Inferior parietal cortex (tissue), 1 donor: ENCODE measurements at regions not wholly inside any gene's neighbourhood (a gene's known extent, or its start where the extent isn't known, plus 50 kb on each side); places are given as distances from the start of the nearest gene placed in this dataset.
"Not testable (repeated sequence)": the region's sequence is repeated elsewhere in the genome, so short reads cannot be mapped to it uniquely, and the experiment has no call there.

Experiments
- DNase-seq: peaks from one replicate; pipeline ENCODE4 v3.0.0-alpha.2; 2016; ENCODE audit errors: extremely low spot score

- DNase-seq = no peak
Observed at GRCh38 chr12:28060871-28061270, 88.3 kb upstream of the PTHLH start.

GRCh38 chr12:28063355-28063880 is 90.9 kb upstream of the PTHLH start:
- DNase-seq = no peak

GRCh38 chr12:28065374-28065773 is 92.8 kb upstream of the PTHLH start:
- no peak for DNase-seq

GRCh38 chr12:28065889-28066630 is 93.5 kb upstream of the PTHLH start:
- no peak for DNase-seq

- DNase-seq = no peak
Observed at GRCh38 chr12:28066879-28067278, 94.3 kb upstream of the PTHLH start.

- DNase-seq = no peak
Observed at GRCh38 chr12:28068467-28068866, 95.9 kb upstream of the PTHLH start.

- no peak for DNase-seq
Observed at GRCh38 chr12:28079539-28079938, 107.0 kb upstream of the PTHLH start.

GRCh38 chr12:28082096-28082495 is 108.2 kb upstream of the CCDC91 start:
- no peak for DNase-seq

GRCh38 chr12:28083840-28084678 is 106.2 kb upstream of the CCDC91 start:
- no peak for DNase-seq

- no peak for DNase-seq
Observed at GRCh38 chr12:28086521-28087155, 103.6 kb upstream of the CCDC91 start.

GRCh38 chr12:28088566-28089272 is 101.5 kb upstream of the CCDC91 start:
- DNase-seq = no peak

GRCh38 chr12:28089338-28089737 is 100.9 kb upstream of the CCDC91 start:
- DNase-seq = no peak

- no peak for DNase-seq
Observed at GRCh38 chr12:28090835-28091234, 99.4 kb upstream of the CCDC91 start.

GRCh38 chr12:28092396-28092795 is 97.9 kb upstream of the CCDC91 start:
- no peak for DNase-seq

GRCh38 chr12:28096649-28097048 is 93.6 kb upstream of the CCDC91 start:
- DNase-seq = no peak

- DNase-seq = no peak
Observed at GRCh38 chr12:28097221-28097620, 93.0 kb upstream of the CCDC91 start.

GRCh38 chr12:28099245-28099644 is 91.0 kb upstream of the CCDC91 start:
- DNase-seq = not testable (repeated sequence)

- DNase-seq = no peak
Observed at GRCh38 chr12:28099871-28100270, 90.4 kb upstream of the CCDC91 start.

- DNase-seq = no peak
Observed at GRCh38 chr12:28100717-28101116, 89.5 kb upstream of the CCDC91 start.

- DNase-seq = no peak
Observed at GRCh38 chr12:28104316-28104715, 85.9 kb upstream of the CCDC91 start.
